ENCODE measurements at regions not wholly inside any gene's neighbourhood (a gene's known extent, or its start where the extent isn't known, plus 50 kb on each side); places are given as distances from the start of the nearest gene placed in this dataset.

DNA sequence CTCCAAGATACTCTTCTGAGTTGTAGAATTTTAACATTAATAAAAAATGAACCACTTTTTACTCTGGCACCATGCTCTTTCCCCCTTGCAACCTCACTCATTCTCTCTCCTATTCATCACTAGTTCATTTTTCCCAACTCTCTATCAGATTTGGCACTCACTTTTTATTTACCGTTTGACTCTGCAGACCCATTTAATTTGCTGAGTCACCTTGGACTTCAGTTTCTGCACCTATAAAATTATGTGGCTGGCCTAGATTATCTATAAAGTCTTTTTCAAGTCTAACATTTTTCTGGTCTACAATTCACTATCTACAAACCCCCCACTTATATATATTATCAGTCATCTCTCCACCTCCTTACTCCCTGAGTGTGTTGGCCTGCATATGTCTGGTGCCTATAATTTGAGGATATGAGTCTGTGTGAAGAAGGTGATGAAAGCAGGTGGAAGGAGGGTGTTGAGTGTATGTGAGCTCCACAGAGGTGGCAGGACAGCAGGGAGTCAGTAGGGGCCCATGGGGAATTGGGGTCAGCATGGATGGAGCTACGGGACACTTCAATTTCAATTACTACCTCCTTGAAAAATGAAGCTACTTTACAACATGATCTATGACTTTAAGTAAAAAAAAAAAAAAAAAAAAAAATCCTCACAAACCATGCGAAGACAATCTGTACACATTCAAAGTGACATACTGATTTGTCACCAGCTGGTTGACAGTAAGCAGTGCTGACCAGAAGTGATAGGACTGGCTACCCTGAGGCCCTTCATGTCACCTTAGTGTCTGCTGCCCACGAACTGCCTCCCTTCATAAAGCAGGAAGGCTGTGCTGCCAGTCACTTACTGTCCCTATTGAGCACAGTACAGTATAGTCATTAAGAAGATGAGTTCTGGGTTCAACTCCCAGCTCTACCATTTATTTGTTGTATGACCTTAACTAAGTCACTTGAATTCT, 334.2 kb upstream of the IL12A start:
- H3K9me3 ChIP-seq (ENCODE audit: control insufficient read depth, insufficient read depth, low read depth, low read length), result no peaks in the 10 kb centered on the region
- H3K27ac ChIP-seq (ENCODE audit: extremely low read depth, low read depth, low read length), result no peak overlapping the region
- POLR2A ChIA-PET, result interaction anchor here (0.5 to 0.6 kb wide), 2 partner anchors 22 to 48 kb away, joined by 7 to 8 read pairs; no protein-coding TSS in a partner anchor
- no peaks in the 10 kb centered on the region for H3K36me3 ChIP-seq (ENCODE audit: control insufficient read depth in 2 of 2, insufficient read depth in 1 of 2, low read length in 2 of 2)
- no peak overlapping the region for H3K4me3 ChIP-seq (ENCODE audit: low read depth, low read length)
- CTCF ChIA-PET, result interaction anchor here (0.6 kb wide), 1 partner anchor 18 kb away, joined by 3 read pairs; no protein-coding TSS in a partner anchor
- no peaks in the 10 kb centered on the region for H3K4me1 ChIP-seq (ENCODE audit: control insufficient read depth, insufficient read depth, low read length)
- TF ChIP-seq ZBTB21 (tag by site-specific recombination; IDR thresholded peaks at IDR 0.05), result no peak
- TF ChIP-seq ZNF514 (tag by site-specific recombination; IDR thresholded peaks at IDR 0.05), result no peak
- no peak for TF ChIP-seq ZBTB20 (tag by site-specific recombination; IDR thresholded peaks at IDR 0.05)
- TF ChIP-seq ZNF544 (tag by site-specific recombination; IDR thresholded peaks at IDR 0.05), result no peak
- no peak for TF ChIP-seq SETDB1 (IDR thresholded peaks at IDR 0.05; ENCODE audit: insufficient read length, low read length)
- TF ChIP-seq, protein P1, sequence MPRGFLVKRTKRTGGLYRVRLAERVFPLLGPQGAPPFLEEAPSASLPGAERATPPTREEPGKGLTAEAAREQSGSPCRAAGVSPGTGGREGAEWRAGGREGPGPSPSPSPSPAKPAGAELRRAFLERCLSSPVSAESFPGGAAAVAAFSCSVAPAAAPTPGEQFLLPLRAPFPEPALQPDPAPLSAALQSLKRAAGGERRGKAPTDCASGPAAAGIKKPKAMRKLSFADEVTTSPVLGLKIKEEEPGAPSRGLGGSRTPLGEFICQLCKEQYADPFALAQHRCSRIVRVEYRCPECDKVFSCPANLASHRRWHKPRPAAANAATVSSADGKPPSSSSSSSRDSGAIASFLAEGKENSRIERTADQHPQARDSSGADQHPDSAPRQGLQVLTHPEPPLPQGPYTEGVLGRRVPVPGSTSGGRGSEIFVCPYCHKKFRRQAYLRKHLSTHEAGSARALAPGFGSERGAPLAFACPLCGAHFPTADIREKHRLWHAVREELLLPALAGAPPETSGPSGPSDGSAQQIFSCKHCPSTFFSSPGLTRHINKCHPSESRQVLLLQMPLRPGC (tag by site-specific recombination; IDR thresholded peaks at IDR 0.05), result no peak

DNA sequence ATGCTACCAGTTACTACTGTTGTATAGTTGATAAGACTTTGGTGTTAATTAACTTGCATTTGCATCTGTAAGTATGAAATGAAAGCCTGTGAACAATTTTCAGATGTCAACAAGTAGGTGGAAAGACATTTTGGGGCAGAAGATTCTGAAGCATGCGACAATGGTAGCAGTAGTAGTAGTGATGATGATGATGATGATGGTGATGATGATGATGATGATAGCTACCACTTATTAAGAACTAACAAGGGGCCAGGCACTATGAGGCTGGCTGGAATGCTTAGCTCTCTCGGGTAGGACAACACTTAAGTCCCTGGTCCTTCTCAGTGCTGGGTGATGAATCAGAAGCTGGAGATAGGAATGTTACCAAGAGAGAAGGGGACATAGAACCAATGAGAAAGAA, 333.4 kb upstream of the IL12A start:
- ChIA-PET POLR2A (interaction anchor here (0.5 kb wide), 1 partner anchor 21 kb away, joined by 7 read pairs; no protein-coding TSS in a partner anchor), CTCF (no interaction called here)
- no peaks in the 10 kb centered on the region for H3K9me3 ChIP-seq (ENCODE audit: control insufficient read depth, insufficient read depth, low read depth, low read length)
- H3K27ac ChIP-seq (ENCODE audit: extremely low read depth, low read depth, low read length), result no peak overlapping the region
- no peak for TF ChIP-seq ZNF398 (tag by site-specific recombination; IDR thresholded peaks at IDR 0.05)
- TF ChIP-seq ZFP37 (tag by site-specific recombination; IDR thresholded peaks at IDR 0.05), result no peak
- TF ChIP-seq ZNF140 (tag by site-specific recombination; IDR thresholded peaks at IDR 0.05), result no peak
- no peak for TF ChIP-seq ZSCAN23 (tag by site-specific recombination; IDR thresholded peaks at IDR 0.05)
- TF ChIP-seq, protein P2, sequence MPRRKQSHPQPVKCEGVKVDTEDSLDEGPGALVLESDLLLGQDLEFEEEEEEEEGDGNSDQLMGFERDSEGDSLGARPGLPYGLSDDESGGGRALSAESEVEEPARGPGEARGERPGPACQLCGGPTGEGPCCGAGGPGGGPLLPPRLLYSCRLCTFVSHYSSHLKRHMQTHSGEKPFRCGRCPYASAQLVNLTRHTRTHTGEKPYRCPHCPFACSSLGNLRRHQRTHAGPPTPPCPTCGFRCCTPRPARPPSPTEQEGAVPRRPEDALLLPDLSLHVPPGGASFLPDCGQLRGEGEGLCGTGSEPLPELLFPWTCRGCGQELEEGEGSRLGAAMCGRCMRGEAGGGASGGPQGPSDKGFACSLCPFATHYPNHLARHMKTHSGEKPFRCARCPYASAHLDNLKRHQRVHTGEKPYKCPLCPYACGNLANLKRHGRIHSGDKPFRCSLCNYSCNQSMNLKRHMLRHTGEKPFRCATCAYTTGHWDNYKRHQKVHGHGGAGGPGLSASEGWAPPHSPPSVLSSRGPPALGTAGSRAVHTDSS (tag by site-specific recombination; IDR thresholded peaks at IDR 0.05), result peak; percentile 89
- no peak for TF ChIP-seq PATZ1 (tag by site-specific recombination; IDR thresholded peaks at IDR 0.05)
- no peak for TF ChIP-seq ZNF664 (tag by site-specific recombination; IDR thresholded peaks at IDR 0.05)
- TF ChIP-seq ZNF274 (IDR thresholded peaks at IDR 0.05; ENCODE audit: low read length), result no peak
- no peak for TF ChIP-seq ZNF274 (tag by site-specific recombination; IDR thresholded peaks at IDR 0.05; ENCODE audit: borderline replicate concordance)
- TF ChIP-seq TSHZ1 (tag by site-specific recombination; IDR thresholded peaks at IDR 0.05; ENCODE audit: borderline replicate concordance), result no peak
- H3K36me3 ChIP-seq (ENCODE audit: control insufficient read depth in 2 of 2, insufficient read depth in 1 of 2, low read length in 2 of 2), result no peaks in the 10 kb centered on the region
- no peak overlapping the region for H3K4me3 ChIP-seq (ENCODE audit: low read depth, low read length)
- no peaks in the 10 kb centered on the region for H3K4me1 ChIP-seq (ENCODE audit: control insufficient read depth, insufficient read depth, low read length)

Data from HEK293 (cell line).